HG03060 (cell line): ENCODE measurements at regions not wholly inside any gene's neighbourhood (a gene's known extent, or its start where the extent isn't known, plus 50 kb on each side); places are given as distances from the start of the nearest gene placed in this dataset.

Experiments used
- ATAC-seq: cut with Tn5 transposase; IDR thresholded peaks from one replicate; pipeline ENCODE4 v1.9.1; 2021; ENCODE audit warnings: low read depth, moderate number of reproducible peaks; ENCODE audit not compliant: unreplicated experiment

DNA sequence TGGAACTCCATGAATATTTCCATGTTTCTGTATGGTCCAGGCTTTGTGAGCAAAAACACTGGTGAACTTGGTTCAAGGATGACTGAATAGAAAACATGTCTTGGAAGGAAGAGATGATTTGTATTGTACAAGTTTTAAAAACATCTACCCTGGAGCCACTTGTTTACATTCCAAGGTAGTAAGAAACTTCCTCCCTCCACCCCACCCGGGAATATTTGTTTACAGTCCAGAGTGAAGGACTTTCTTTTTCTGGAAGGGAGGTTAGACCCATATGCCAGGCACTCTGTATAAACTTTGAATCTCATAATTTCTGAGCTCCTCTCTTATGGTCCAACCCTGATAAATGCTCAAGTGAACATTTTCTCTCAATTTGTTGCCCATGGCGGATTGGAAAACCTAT is 323.3 kb upstream of the LYPLAL1 start:
- no peak for ATAC-seq

- no peak for ATAC-seq
Measured at GRCh38 chr1:218851586-218851985, 322.1 kb upstream of the LYPLAL1 start.

- ATAC-seq = no peak
Measured at GRCh38 chr1:218852527-218852926, 321.2 kb upstream of the LYPLAL1 start.

DNA sequence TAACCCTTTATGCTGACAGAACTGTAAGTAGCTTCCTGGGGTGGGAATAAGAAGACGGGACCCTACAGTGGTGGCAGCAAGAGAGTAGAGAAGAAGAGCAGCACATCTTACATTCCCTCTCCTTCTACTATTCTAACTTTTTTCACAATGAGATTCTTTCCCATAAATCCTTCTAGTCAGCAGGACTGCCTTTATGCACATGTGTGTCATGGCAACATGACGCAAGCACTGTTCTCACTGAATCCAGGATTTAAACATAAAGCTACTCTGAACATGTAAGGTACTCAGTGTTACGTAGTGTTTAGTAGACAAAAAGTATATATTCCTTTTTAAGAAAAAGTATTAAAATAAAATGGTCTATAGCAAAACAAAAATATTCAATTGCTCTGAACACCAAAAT is 309.7 kb upstream of the LYPLAL1 start:
- no peak for ATAC-seq

DNA sequence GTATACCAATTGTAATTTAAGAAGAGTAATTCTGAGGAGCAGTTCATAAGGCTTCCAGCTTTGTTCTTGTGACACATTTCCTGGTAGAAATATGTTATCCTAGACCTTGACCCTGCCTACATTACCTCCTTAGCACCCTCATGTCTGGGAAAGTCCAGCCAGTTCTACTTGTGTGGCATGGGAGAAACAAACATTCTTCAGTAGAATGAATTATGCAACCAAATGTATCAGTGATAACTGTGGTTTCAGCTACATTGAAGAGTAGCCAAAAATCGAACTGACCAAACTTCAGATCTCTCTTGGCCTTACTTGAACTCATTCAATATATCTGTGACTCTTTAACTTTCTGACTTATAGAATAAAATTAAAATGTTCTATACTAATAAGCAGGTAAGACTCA is 308.1 kb upstream of the LYPLAL1 start:
- ATAC-seq = no peak

- no peak for ATAC-seq
Measured at GRCh38 chr1:218866507-218866906, 307.2 kb upstream of the LYPLAL1 start.

GRCh38 chr1:218867066-218867465 is 306.6 kb upstream of the LYPLAL1 start:
- no peak for ATAC-seq

DNA sequence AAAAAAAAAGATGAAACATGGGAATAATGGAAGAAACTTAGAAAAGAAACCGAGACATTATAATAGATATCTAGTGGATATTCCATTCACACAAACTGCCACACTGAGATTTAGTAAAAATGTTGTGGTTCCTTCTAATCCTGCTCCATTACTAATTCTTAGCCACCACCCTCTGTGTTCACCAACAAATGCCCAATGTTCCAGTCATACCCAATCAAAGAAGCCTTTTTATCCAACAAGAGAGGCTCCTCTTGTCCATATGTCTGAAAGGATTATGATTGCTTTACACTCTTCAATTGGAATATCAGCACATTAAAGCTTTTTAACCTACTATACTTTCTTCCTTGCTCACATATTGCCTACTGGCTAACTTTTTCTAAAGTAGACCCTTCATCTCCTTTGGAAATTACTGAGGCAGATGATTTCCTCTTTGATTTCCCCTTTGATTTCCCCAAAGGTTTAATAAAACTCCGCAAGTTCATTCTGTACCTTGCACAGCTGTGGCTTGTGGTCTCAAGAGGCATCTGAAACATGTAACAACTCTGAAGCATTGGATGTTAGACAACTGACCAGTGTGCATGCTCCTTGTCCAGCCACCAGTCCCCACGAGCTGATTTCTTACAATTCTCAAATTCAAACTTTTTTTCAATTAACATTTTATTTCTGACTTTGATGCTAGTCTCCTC is 305.6 kb upstream of the LYPLAL1 start:
- no peak for ATAC-seq

DNA sequence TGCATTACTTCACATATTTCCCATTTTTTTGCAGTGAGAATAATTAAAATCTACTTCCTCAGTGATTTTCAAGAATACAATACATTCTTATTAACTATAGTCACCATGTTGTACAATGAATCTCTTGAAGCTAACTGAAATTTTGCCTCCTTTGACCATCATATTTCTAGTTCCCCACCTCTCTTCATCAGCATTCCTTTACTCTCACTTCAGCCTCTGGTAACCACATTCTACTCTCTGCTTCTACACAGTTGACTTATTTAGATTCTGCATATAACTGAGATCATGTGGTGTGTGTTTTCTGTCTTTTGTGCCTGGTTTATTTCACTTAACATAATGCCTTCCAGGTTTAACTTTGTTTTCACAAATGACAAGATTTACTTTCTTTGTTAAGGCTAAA is 304.4 kb upstream of the LYPLAL1 start:
- no peak for ATAC-seq

DNA sequence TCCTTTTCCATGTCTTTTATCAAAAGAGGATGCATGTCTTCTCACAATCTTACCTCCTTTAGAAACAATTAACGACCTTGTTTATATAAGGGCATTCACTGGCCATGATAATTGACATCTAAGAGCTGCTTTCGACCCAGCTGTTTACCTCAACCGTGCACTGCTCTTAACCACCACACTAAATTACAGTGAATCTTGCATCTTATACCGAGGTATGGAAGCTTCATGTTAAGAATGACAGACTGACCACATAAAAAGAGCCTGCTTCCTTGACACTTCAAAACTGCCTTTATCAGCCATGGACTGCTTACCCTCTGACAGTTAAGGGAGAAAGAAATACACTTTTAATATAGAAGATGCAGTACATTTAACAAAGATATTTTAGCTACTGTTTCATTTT is 301.7 kb upstream of the LYPLAL1 start:
- no peak for ATAC-seq

DNA sequence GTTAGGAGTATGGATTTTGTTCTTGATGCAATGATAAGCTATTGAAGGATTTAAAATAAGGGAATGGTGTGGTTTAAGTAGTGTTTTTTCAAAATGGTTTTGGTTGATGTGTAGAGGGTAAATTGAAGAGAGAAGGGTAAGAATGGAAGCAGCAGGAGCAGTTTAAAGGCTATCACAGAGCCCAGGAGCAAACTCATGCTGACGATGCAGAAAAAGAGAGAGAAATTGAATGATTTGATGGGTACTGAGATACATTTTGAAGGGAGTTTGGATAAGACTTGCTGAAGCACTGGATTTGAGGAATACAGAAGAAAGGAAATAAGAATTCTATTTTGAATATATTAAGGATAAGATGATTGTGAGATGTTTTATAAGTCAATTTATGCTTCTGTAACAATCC is 300.8 kb upstream of the LYPLAL1 start:
- ATAC-seq = no peak

DNA sequence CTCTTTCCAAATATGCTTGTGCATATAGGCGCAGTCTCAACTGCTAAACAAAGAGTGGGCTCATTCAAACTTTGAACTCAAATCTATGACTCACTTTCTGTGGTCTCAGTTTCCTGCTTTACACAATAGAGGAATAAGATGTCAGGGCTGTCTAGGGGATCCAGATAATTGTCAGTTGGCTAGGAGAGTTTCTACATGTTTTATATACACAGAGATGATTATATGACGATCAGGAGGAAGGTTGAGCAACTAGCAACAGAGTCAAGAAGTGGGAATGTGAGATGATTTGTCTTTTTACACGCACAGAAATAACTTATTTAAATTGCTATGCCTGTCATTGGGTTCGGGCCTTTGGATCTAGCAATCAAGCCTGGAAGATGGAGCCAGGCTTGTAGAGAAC is 299.4 kb upstream of the LYPLAL1 start:
- no peak for ATAC-seq

GRCh38 chr1:218874801-218875400 is 298.8 kb upstream of the LYPLAL1 start:
- ATAC-seq = no peak

DNA sequence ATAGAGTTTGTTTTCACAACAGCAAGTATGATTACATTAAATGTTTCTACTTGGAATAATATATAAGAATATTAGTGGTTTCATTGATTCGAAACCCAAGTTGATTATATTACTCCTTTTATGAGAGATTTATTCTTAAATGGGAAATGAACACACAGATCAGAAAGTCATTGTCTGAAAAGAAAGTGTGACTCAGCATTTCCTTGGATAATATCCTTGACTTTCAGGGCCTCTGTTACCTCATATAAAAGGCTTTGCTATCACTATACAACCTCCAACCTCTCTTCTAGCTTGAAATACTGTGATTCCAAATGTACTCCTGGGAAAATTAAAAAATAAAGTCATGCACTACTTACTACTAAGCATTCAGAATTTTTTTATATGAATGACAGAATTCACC is 295.3 kb upstream of the LYPLAL1 start:
- no peak for ATAC-seq

GRCh38 chr1:218880484-218881060 is 293.1 kb upstream of the LYPLAL1 start:
- ATAC-seq = no peak

DNA sequence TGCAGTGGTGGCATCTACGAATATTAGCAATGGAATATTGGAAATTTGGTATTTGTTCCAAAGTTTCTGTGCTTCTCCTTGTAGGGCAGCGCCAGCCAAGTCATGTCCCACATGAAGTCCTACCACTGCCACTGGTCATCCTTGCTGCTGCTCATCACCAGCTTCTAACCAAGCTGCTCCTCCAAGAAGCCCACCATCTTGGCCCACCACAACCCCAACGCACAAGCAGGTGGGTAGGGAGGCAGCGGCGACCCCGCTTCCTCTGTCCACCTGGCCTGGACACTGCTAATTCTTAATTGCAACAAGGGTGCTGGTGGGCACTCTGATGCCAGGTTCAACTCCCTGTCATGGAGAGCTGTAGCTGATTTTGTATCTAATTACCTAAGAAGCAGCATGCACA is 291.2 kb upstream of the LYPLAL1 start:
- no peak for ATAC-seq

DNA sequence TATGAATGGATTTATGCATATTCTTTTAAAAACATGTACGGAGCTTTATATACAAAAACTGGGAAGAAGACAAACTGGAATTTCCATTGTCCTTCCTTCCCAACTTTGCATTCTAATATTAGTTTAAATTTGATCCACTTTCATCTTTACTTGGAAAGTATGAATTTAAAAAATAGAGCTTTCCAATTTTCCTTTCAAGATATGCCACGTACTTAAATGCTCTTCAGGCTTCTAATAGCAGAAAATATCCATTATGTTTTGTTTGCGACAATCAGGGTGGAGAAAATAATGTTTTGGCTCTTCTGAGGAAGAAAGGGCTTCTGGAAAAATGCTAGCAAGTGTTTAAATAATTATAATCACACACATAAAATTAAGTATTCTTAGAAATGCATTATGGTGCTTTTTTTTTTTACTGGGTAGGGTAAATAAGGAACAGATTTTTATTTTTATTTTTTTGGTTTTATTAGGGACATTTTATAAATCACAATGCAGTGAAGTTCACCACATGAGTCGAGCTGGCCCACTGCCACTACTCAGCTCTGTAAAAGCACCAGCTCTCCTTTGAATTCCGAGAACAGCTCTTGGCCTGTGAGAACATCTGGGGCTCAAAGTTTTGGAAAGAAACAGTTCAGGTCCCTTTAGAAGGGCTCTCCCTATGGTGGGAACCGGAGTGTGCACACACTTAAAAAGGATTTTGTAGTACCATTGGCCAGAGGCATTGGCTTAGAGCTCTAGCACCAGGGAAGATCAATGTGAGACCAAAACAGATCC is 287.4 kb upstream of the LYPLAL1 start:
- ATAC-seq = no peak

DNA sequence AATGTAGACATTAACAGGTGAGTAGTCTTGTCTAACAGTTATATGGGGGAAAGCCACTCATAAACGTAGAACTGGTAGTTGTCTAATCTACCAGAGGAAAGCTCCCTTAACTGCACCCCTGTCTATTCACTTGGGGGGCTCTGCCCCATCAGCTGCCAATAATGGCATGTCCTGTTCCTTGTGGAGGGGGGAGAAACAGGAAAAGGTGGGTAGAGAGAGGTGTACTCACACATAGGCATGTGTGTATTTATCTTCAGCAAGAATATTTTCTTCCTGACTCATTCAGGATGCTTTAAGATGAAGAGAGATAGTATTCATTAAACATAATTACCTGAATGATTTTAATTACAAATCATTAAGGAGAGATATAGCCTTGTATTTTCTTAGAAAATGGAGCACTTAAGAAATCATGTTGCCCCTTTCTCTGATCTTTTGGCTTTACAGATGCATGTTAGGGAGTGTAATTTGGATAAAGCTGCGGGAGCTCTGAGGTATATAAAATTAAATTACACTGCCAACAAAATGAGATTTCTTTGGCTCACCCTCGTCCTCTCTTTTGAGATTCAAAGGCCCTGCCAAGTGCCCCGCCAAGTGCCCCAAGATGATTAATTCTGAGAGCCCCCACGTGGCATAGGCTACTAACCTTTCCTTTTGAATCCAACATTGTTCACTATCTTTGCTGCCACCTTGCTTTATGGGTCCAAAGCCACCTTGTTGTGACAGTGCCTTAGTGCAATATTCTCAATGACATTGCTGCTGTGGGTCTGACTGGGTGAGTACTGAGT is 286.3 kb upstream of the LYPLAL1 start:
- ATAC-seq = no peak

DNA sequence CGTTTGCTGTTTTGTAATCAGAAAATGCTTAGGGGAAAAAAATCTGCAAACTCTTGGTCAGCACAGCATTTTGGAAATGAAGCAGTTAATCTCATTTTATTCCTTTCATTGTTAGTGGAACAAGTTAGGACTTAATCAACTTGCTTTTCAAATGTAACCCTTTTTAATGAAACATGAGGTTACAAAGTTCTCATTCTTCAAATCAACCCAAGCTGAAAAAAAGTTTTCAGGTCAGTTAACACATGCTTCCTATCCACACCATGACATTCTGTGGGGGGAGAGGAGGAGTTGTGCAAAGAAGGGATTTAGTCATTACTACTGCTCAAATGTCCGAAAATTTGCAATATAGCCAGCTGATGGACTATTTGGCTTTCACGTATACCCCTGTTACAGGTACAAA is 283.2 kb upstream of the LYPLAL1 start:
- no peak for ATAC-seq

DNA sequence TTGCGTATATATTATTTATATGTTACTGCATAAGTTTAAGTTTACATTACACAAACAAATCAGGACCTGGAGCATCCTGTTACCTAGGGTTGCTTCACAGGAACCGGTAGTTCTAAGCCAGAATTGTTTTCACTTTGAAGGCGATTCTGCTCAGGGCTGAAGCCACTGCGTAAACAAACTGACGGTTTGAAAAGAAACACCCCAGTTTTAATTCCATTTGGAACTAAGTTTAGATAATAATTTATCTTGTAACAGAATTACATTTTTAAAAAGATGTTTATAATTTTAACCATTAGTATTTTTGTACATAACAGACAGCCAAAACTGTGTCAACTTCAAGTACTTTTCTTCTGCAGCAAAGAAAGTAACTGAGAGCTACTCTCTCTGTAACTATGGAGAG is 282.1 kb upstream of the LYPLAL1 start:
- ATAC-seq = no peak

- ATAC-seq = no peak
Measured at GRCh38 chr1:218895064-218895587, 278.6 kb upstream of the LYPLAL1 start.
